ENCODE measurements at regions not wholly inside any gene's neighbourhood (a gene's known extent, or its start where the extent isn't known, plus 50 kb on each side); places are given as distances from the start of the nearest gene placed in this dataset.

- Histone ChIP-seq H3K4me3 (ENCODE audit: low read depth, low read length) (no peak overlapping the region), H3K27me3 (ENCODE audit: insufficient read depth, low read depth, severe bottlenecking) (no peaks in the 10 kb centered on the region), H3K27ac (no peak overlapping the region), H3K9me3 (ENCODE audit: severe bottlenecking) (no peaks in the 10 kb centered on the region), H3K36me3 (no peaks in the 10 kb centered on the region)
- no peak for DNase-seq
- TF ChIP-seq, protein P1, sequence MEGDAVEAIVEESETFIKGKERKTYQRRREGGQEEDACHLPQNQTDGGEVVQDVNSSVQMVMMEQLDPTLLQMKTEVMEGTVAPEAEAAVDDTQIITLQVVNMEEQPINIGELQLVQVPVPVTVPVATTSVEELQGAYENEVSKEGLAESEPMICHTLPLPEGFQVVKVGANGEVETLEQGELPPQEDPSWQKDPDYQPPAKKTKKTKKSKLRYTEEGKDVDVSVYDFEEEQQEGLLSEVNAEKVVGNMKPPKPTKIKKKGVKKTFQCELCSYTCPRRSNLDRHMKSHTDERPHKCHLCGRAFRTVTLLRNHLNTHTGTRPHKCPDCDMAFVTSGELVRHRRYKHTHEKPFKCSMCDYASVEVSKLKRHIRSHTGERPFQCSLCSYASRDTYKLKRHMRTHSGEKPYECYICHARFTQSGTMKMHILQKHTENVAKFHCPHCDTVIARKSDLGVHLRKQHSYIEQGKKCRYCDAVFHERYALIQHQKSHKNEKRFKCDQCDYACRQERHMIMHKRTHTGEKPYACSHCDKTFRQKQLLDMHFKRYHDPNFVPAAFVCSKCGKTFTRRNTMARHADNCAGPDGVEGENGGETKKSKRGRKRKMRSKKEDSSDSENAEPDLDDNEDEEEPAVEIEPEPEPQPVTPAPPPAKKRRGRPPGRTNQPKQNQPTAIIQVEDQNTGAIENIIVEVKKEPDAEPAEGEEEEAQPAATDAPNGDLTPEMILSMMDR (IDR thresholded peaks at IDR 0.05; ENCODE audit: low read depth, low read length), result no peak
These were observed 87.0 kb upstream of the HTR2A start for GRCh38 chr13:46983881-46984280.

DNA sequence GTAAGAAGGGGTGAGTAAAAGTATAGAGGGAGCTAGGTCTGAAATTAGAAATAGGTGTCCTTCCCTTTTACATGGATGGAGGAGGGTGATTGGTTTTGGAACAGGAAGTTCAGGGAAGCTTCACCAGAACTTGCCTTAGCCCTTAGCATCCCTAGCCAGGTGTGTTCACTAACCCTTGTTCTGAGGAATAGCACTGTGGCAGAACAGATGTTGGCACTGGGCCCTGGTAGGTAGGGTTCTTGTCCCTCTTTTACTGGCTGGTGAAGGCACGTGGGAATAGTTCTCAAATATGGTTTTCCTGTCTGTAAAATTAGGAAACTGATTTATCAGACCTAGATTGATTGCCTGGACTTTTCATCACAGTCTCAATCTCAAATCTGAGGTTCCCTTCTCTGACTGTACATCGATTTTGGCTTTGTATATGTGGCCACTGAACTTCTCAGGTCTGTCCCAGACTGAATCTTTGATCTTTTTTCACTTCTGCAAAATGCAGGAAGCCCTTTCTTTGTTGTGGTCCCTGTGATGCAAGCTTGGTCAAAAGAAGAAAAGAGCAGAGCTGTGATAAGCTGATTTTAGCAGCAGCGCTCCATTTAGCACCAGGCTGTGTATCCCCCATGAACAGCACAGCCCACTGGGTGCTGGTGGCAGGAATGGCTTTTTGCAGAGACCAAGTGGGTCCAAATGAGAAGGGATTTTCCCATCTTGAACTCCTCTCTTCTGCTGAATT, 86.2 kb upstream of the HTR2A start:
- Histone ChIP-seq H3K27ac (no peak overlapping the region), H3K4me3 (ENCODE audit: low read depth, low read length) (no peak overlapping the region), H3K27me3 (ENCODE audit: insufficient read depth, low read depth, severe bottlenecking) (no peaks in the 10 kb centered on the region), H3K9me3 (ENCODE audit: severe bottlenecking) (no peaks in the 10 kb centered on the region), H3K36me3 (no peaks in the 10 kb centered on the region)
- no peak for DNase-seq
- TF ChIP-seq, protein P1 (IDR thresholded peaks at IDR 0.05; ENCODE audit: low read depth, low read length), result no peak

- TF ChIP-seq, protein P1 (IDR thresholded peaks at IDR 0.05; ENCODE audit: low read depth, low read length), result no peak
- Histone ChIP-seq H3K36me3 (no peaks in the 10 kb centered on the region), H3K4me3 (ENCODE audit: low read depth, low read length) (no peak overlapping the region), H3K27ac (no peak overlapping the region), H3K27me3 (ENCODE audit: insufficient read depth, low read depth, severe bottlenecking) (no peaks in the 10 kb centered on the region), H3K9me3 (ENCODE audit: severe bottlenecking) (no peaks in the 10 kb centered on the region)
- DNase-seq, result no peak
These were observed 78.3 kb upstream of the HTR2A start for GRCh38 chr13:46975173-46975572.

DNA sequence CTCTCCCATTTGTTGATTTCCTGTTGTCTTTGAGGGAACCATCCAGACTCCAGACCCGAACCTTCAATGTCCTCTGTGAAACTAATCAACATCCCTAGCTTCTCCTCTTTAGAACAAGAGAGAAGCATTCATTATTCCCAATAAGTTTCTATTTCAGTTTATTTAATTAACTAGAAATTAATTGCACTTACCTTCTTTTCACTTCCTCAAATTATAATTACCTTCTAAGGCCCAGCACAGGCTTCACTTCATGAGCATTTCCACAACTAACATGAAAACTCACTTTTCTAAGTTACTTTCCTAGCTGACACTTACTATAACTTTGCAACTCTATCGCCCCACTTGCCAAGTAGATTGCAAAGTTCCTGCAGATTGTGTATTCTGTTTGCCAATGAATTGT, 71.6 kb upstream of the HTR2A start:
- TF ChIP-seq, protein P1 (IDR thresholded peaks at IDR 0.05; ENCODE audit: low read depth, low read length), result no peak
- DNase-seq, result no peak
- H3K27me3 ChIP-seq (ENCODE audit: insufficient read depth, low read depth, severe bottlenecking), result no peaks in the 10 kb centered on the region
- H3K9me3 ChIP-seq (ENCODE audit: severe bottlenecking), result no peaks in the 10 kb centered on the region
- no peaks in the 10 kb centered on the region for H3K36me3 ChIP-seq
- H3K4me3 ChIP-seq (ENCODE audit: low read depth, low read length), result no peak overlapping the region
- no peak overlapping the region for H3K27ac ChIP-seq

DNA sequence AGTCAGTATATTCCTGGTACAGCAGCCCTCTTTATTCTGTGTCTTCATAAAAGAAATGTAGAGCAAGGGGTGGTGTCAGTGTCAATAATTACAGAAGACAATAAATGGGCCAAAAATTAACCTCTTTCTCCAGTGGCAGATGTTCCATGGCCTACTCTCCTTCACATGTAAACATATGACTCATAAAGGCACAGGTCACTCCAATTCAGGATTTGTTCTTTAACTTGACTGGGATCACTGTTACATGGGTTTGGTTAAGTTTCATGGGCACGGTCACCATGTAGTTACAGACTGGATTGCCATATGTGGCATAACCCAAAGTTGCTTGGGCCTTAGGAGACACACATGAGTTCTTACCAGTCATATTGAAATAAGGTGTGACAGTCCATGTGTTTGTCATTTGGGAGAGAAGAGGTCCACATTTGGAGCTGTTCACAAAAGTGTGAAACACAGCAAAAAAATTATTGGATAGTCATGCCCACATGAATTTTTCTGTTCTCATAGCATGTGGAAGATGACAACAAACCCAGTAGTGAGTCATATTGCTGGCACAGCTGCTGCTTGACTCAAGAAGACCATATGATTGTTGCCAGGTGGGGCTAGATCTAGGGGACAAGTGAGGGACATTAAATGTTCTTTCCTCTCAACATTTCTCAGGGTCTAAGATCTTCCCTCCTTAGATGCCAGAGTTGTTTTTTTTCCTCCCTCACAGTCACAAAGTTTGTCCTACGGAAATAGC, 68.1 kb upstream of the HTR2A start:
- TF ChIP-seq, protein P1 (IDR thresholded peaks at IDR 0.05; ENCODE audit: low read depth, low read length), result no peak
- Histone ChIP-seq H3K27ac (no peak overlapping the region), H3K36me3 (no peaks in the 10 kb centered on the region), H3K27me3 (ENCODE audit: insufficient read depth, low read depth, severe bottlenecking) (no peaks in the 10 kb centered on the region), H3K4me3 (ENCODE audit: low read depth, low read length) (no peak overlapping the region), H3K9me3 (ENCODE audit: severe bottlenecking) (no peaks in the 10 kb centered on the region)
- no peak for DNase-seq

Measured in WERI-Rb-1 (cell line).